ENCODE measurements at regions not wholly inside any gene's neighbourhood (a gene's known extent, or its start where the extent isn't known, plus 50 kb on each side); places are given as distances from the start of the nearest gene placed in this dataset.

GRCh38 chr10:108663587-108663986, 1259.7 kb downstream of the XPNPEP1 start:
- H3K36me3 Mint-ChIP-seq, result no peaks in the 10 kb centered on the region
- no peak for DNase-seq (ENCODE audit: low spot score)
- H3K27me3 Mint-ChIP-seq (ENCODE audit: low read depth), result no peaks in the 10 kb centered on the region
- no peak overlapping the region for H3K4me3 Mint-ChIP-seq
- ChIA-PET CTCF (interaction anchor here (1.2 kb wide), 1 partner anchor 1110 kb away, joined by 3 read pairs; no protein-coding TSS in a partner anchor), POLR2A (no interaction called here)
- H3K27ac Mint-ChIP-seq, result peak overlapping the region; percentile 67
- H3K9me3 Mint-ChIP-seq, result no peaks in the 10 kb centered on the region
- H3K4me1 Mint-ChIP-seq, result peaks cover 30% of the 10 kb centered on the region
- peak; percentile 58 for ATAC-seq
- TF ChIP-seq EMX1 (CRISPR knock-in tag; IDR thresholded peaks at IDR 0.05) (no peak), ESRRA (CRISPR knock-in tag; IDR thresholded peaks at IDR 0.05; ENCODE audit: borderline replicate concordance) (no peak), ZNF263 (CRISPR knock-in tag; IDR thresholded peaks at IDR 0.05; ENCODE audit: low read depth) (no peak), ZNF512 (CRISPR knock-in tag; IDR thresholded peaks at IDR 0.05; ENCODE audit: borderline replicate concordance) (no peak), CREM (CRISPR knock-in tag; IDR thresholded peaks at IDR 0.05) (no peak), USF1 (CRISPR knock-in tag; IDR thresholded peaks at IDR 0.05) (no peak), ATF1 (CRISPR knock-in tag; IDR thresholded peaks at IDR 0.05) (no peak), CBFB (CRISPR knock-in tag; IDR thresholded peaks at IDR 0.05; ENCODE audit: low read depth) (no peak), KAT7 (CRISPR knock-in tag; IDR thresholded peaks at IDR 0.05; ENCODE audit: borderline replicate concordance) (no peak), ZNF121 (CRISPR knock-in tag; IDR thresholded peaks at IDR 0.05) (no peak), TEAD4 (CRISPR knock-in tag; IDR thresholded peaks at IDR 0.05) (no peak)

DNA sequence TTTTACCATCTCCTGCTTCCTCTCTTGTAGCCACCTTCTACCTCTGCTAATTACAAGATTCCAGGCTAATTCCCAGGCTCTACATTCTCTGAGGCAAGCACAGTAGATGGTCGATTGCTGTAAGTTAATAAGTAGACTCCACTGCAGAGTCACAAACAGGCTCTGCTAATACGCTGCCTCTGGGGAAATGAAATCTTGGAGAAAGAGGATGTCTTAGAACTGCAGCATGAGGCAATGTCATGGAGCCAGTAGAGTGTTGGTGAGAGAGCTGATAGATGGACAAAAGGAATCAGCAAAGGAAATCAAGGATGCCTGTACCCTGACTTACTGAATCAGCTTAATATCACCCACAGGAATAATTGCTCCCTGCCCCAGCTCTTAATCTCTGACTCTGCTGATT, 1260.3 kb downstream of the XPNPEP1 start:
- CTCF ChIA-PET, result interaction anchor here (1.2 kb wide), 1 partner anchor 1110 kb away, joined by 3 read pairs; no protein-coding TSS in a partner anchor
- no peak for TF ChIP-seq NR1H2 (CRISPR knock-in tag; IDR thresholded peaks at IDR 0.05)
- TF ChIP-seq KAT7 (CRISPR knock-in tag; IDR thresholded peaks at IDR 0.05; ENCODE audit: borderline replicate concordance), result no peak
- no peak for TF ChIP-seq SMAD4 (CRISPR knock-in tag; IDR thresholded peaks at IDR 0.05)
- TF ChIP-seq ETV6 (CRISPR knock-in tag; IDR thresholded peaks at IDR 0.05), result no peak
- TF ChIP-seq JUN (CRISPR knock-in tag; IDR thresholded peaks at IDR 0.05), result no peak
- TF ChIP-seq MLX (CRISPR knock-in tag; IDR thresholded peaks at IDR 0.05), result no peak
- TF ChIP-seq, protein P1, sequence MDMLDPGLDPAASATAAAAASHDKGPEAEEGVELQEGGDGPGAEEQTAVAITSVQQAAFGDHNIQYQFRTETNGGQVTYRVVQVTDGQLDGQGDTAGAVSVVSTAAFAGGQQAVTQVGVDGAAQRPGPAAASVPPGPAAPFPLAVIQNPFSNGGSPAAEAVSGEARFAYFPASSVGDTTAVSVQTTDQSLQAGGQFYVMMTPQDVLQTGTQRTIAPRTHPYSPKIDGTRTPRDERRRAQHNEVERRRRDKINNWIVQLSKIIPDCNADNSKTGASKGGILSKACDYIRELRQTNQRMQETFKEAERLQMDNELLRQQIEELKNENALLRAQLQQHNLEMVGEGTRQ (CRISPR knock-in tag; IDR thresholded peaks at IDR 0.05), result no peak
- TF ChIP-seq PRDM15 (CRISPR knock-in tag; IDR thresholded peaks at IDR 0.05), result no peak
- no peaks in the 10 kb centered on the region for H3K36me3 Mint-ChIP-seq
- H3K4me1 Mint-ChIP-seq, result peaks cover 30% of the 10 kb centered on the region
- POLR2A ChIA-PET, result no interaction called here
- ATAC-seq (peak; percentile 59), DNase-seq (ENCODE audit: low spot score) (no peak)
- no peak overlapping the region for H3K4me3 Mint-ChIP-seq
- H3K9me3 Mint-ChIP-seq, result no peaks in the 10 kb centered on the region
- no peak overlapping the region for H3K27ac Mint-ChIP-seq
- no peaks in the 10 kb centered on the region for H3K27me3 Mint-ChIP-seq (ENCODE audit: low read depth)

Measured in WTC11 (cell line).